GM12891 (cell line): ENCODE measurements at regions not wholly inside any gene's neighbourhood (a gene's known extent, or its start where the extent isn't known, plus 50 kb on each side); places are given as distances from the start of the nearest gene placed in this dataset.

Experiments
- PAX5 ChIP-seq: IDR thresholded peaks from 2 replicates; pipeline ENCODE4 v1.6.1; 2011; ENCODE audit warnings: low read length, moderate library complexity, mild to moderate bottlenecking; ENCODE audit not compliant: insufficient read depth, severe bottlenecking
- POLR2A ChIP-seq: IDR thresholded peaks from 2 replicates; pipeline ENCODE4 v1.6.1; 2011; ENCODE audit warnings: low read depth, low read length, control low read depth
- POLR2AphosphoS5 ChIP-seq: IDR thresholded peaks from 2 replicates; pipeline ENCODE4 v1.6.1; 2011; ENCODE audit warnings: low read depth, low read length, control low read depth
- POU2F2 ChIP-seq: IDR thresholded peaks from 2 replicates; pipeline ENCODE4 v1.6.1; 2011; ENCODE audit warnings: low read depth, mild to moderate bottlenecking, control low read depth, low read length, moderate library complexity
- SPI1 ChIP-seq: IDR thresholded peaks from 2 replicates; pipeline ENCODE4 v1.6.1; 2011; ENCODE audit warnings: low read depth, low read length, control low read depth
- TAF1 ChIP-seq: IDR thresholded peaks from 2 replicates; pipeline ENCODE4 v1.6.1; 2011; ENCODE audit warnings: low read depth, low read length, control low read depth

- no peak for TF ChIP-seq POLR2AphosphoS5
- TF ChIP-seq POLR2A: no peak
- TF ChIP-seq TAF1: no peak
- no peak for TF ChIP-seq POU2F2
- TF ChIP-seq SPI1: no peak
- no peak for TF ChIP-seq PAX5
These were observed 195.0 kb downstream of the PHLDA1 start for GRCh38 chr12:75836533-75836932.
